K562 (cell line): ENCODE measurements at regions not wholly inside any gene's neighbourhood (a gene's known extent, or its start where the extent isn't known, plus 50 kb on each side); places are given as distances from the start of the nearest gene placed in this dataset.

ENCODE experiments used
- ATAC-seq: fragments of 200-7000 bp; cut with Tn5 transposase; 3 replicates; pipeline ENCODE4 v1.9.1; 2020; ENCODE audit warnings: moderate library complexity
- BruUV-seq: library from RNA; stranded (reverse); fragments of 400-500 nt; replicated peaks from 2 replicates; lab custom pipeline; 2021; lab: Mats Ljungman, UMichigan
- CTCF ChIA-PET: fragments of 300-600 bp; formaldehyde crosslinking; extraction: SDS; loops from one replicate; lab custom pipeline; 2021; ENCODE audit warnings: low intra/inter-chr PET ratio; lab: Yijun Ruan, JAX
- POLR2A ChIA-PET: fragments of 300-600, 350-650 bp; sonication (Branson Sonifier 250); formaldehyde crosslinking; extraction: SDS; loops from one replicate; lab custom pipeline; 2021; ENCODE audit warnings: antibody characterized with exemption, inconsistent platforms; lab: Yijun Ruan, JAX
- DNase-seq, 4 experiments: peaks; one replicate each; pipeline versions ENCODE4 v3.0.0 to v3.0.0-alpha.2; 2011 to 2018; ENCODE audit warnings: low spot score in 3 of 4, mixed read lengths in 3 of 4; ENCODE audit errors: extremely low read depth in 1 of 4
- FAIRE-seq: peaks from 2 replicates; lab custom pipeline; 2011; peaks lifted over from hg19 to GRCh38; lab: Jason Lieb, UNC
- H2AFZ ChIP-seq: 2 replicates; pipeline ENCODE4 v1.6.0; 2011; ENCODE audit warnings: low read depth, low read length, control low read depth, inconsistent platforms
- H3K27ac ChIP-seq: fragments of 200-600 bp; 3 replicates; pipeline ENCODE4 v1.8.0; 2011; ENCODE audit warnings: low read depth, mild to moderate bottlenecking, control low read depth, inconsistent platforms, low read length, moderate library complexity, mixed read lengths; ENCODE audit errors: extremely low read depth
- H3K27me3 ChIP-seq, 2 experiments: fragments of 300-600 bp in 1 of 2; 2 replicates in 1 of 2; 3 replicates in 1 of 2; pipeline versions ENCODE4 v1.6.0 to v1.8.0; 2011; ENCODE audit warnings: inconsistent platforms in 2 of 2, low read length in 2 of 2, mild to moderate bottlenecking in 1 of 2, mixed read lengths in 1 of 2, moderate library complexity in 1 of 2; ENCODE audit not compliant: control insufficient read depth in 2 of 2, insufficient read depth in 2 of 2
- H3K36me3 ChIP-seq: fragments of 300-600 bp; 3 replicates; pipeline ENCODE4 v1.8.0; 2011; ENCODE audit warnings: mild to moderate bottlenecking, low read length, inconsistent platforms; ENCODE audit not compliant: control insufficient read depth, insufficient read depth
- H3K4me1 ChIP-seq, 2 experiments: fragments of 200-600 bp in 1 of 2; replicated peaks in 1 of 2; 2 replicates in 1 of 2; 3 replicates in 1 of 2; pipeline versions ENCODE4 v1.5.1 to v1.8.0; 2011; ENCODE audit warnings: inconsistent platforms in 2 of 2, low read length in 2 of 2, mild to moderate bottlenecking in 1 of 2, mixed read lengths in 1 of 2, moderate library complexity in 1 of 2; ENCODE audit not compliant: control insufficient read depth in 2 of 2, insufficient read depth in 2 of 2
- H3K4me2 ChIP-seq: 2 replicates; pipeline ENCODE4 v1.6.1; 2011; ENCODE audit warnings: low read length, control low read depth, inconsistent platforms, mixed read lengths; ENCODE audit not compliant: insufficient read depth
- H3K4me3 ChIP-seq: fragments of 200-600 bp; sonication (generic), shearing (Covaris generic); 2 replicates; pipeline ENCODE4 v1.5.1; 2016; ENCODE audit warnings: control low read depth, inconsistent platforms
- H3K79me2 ChIP-seq: fragments of 200-600 bp; 3 replicates; pipeline ENCODE4 v1.8.0; 2011; ENCODE audit warnings: low read length, inconsistent platforms; ENCODE audit not compliant: control insufficient read depth, insufficient read depth
- H3K9ac ChIP-seq, 2 experiments: 2 replicates each; pipeline versions ENCODE4 v1.6.0 to v1.6.1; 2011; ENCODE audit warnings: low read depth in 2 of 2, low read length in 2 of 2, control low read depth in 1 of 2, inconsistent platforms in 1 of 2, mild to moderate bottlenecking in 1 of 2, mixed read lengths in 1 of 2; ENCODE audit not compliant: insufficient read depth in 1 of 2
- H3K9me1 ChIP-seq: one replicate; pipeline ENCODE4 v1.6.0; 2011; ENCODE audit warnings: inconsistent platforms, mild to moderate bottlenecking, low read length, moderate library complexity; ENCODE audit not compliant: control insufficient read depth, insufficient read depth
- H3K9me3 ChIP-seq: replicated peaks from 2 replicates; pipeline ENCODE4 v1.5.1; 2011; ENCODE audit warnings: low read depth, low read length, inconsistent platforms; ENCODE audit not compliant: control insufficient read depth, insufficient read depth
- H4K20me1 ChIP-seq: replicated peaks from 2 replicates; pipeline ENCODE4 v1.6.1; 2011; ENCODE audit warnings: low read length, inconsistent platforms, mixed read lengths; ENCODE audit not compliant: control insufficient read depth, insufficient read depth
- CBX1 ChIP-seq: sonication (generic); IDR thresholded peaks from 2 replicates; pipeline ENCODE4 v1.6.1; 2016; ENCODE audit warnings: antibody characterized with exemption, low read depth, mild to moderate bottlenecking
- CBX2 ChIP-seq: fragments of 200-600 bp; sonication (generic); IDR thresholded peaks from one replicate; pipeline ENCODE4 v1.6.1; 2012; ENCODE audit warnings: mild to moderate bottlenecking, low read length, inconsistent platforms; ENCODE audit not compliant: insufficient read depth, poor library complexity, severe bottlenecking
- CGGBP1 ChIP-seq: fragments of 250-450 bp; sonication (Bioruptor Pico); IDR thresholded peaks from 2 replicates; pipeline ENCODE4 v1.9.0; 2021; ENCODE audit warnings: mild to moderate bottlenecking
- E2F6 ChIP-seq, 2 experiments: IDR thresholded peaks; 2 replicates each; pipeline ENCODE4 v1.6.1; 2011; ENCODE audit warnings: borderline replicate concordance in 1 of 2, control low read depth in 1 of 2, low read depth in 1 of 2, low read length in 1 of 2, mild to moderate bottlenecking in 1 of 2, mixed read lengths in 1 of 2, moderate library complexity in 1 of 2; ENCODE audit not compliant: insufficient read depth in 1 of 2, insufficient read length in 1 of 2, poor library complexity in 1 of 2, severe bottlenecking in 1 of 2; ENCODE audit errors: extremely low read depth in 1 of 2
- HNRNPH1 ChIP-seq: fragments of 200-400 bp; formaldehyde crosslinking; optimal IDR thresholded peaks from 2 replicates; pipeline ENCODE3; 2017; ENCODE audit warnings: low read depth, mild to moderate bottlenecking, low read length, moderate library complexity
- IRF9 ChIP-seq: fragments of 450-650 bp; IDR thresholded peaks from 2 replicates; pipeline ENCODE4 v1.6.1; 2016; ENCODE audit warnings: missing biosample characterization, missing genetic modification characterization
- KDM5B ChIP-seq: fragments of 200-600 bp; sonication (generic); IDR thresholded peaks from 2 replicates; pipeline ENCODE4 v1.6.1; 2012; ENCODE audit warnings: low read depth, mild to moderate bottlenecking, moderate library complexity, low read length, control low read depth, inconsistent platforms; ENCODE audit not compliant: insufficient replicate concordance
- NFIC ChIP-seq: fragments of 450-650 bp; IDR thresholded peaks from 2 replicates; pipeline ENCODE4 v1.6.1; 2017; ENCODE audit warnings: mild to moderate bottlenecking, inconsistent platforms
- RBM25 ChIP-seq: fragments of 200-400 bp; formaldehyde crosslinking; IDR thresholded peaks from 2 replicates; pipeline ENCODE4 v1.6.1; 2018; ENCODE audit warnings: low read length, low read depth, moderate library complexity; ENCODE audit not compliant: severe bottlenecking
- SRSF9 ChIP-seq: fragments of 200-400 bp; formaldehyde crosslinking; IDR thresholded peaks from 2 replicates; pipeline ENCODE4 v1.6.1; 2017; ENCODE audit warnings: low read depth, low read length, borderline replicate concordance
- THRAP3 ChIP-seq: fragments of 450-650 bp; IDR thresholded peaks from 2 replicates; pipeline ENCODE4 v1.6.1; 2016; ENCODE audit warnings: mild to moderate bottlenecking, inconsistent platforms, borderline replicate concordance
- UBTF ChIP-seq, 2 experiments: IDR thresholded peaks; 2 replicates each; pipeline ENCODE4 v1.6.1; 2012; ENCODE audit warnings: improper control_type of control experiment in 2 of 2, low read depth in 2 of 2, low read length in 2 of 2, borderline replicate concordance in 1 of 2
- ZC3H8 ChIP-seq: fragments of 450-650 bp; IDR thresholded peaks from 2 replicates; pipeline ENCODE4 v1.6.1; 2017
- ZHX1 ChIP-seq: fragments of 150-350 bp; conservative IDR thresholded peaks from 2 replicates; pipeline ENCODE4 v1.6.1; 2014; ENCODE audit warnings: low read length
- ZNF217 ChIP-seq: sonication (generic); formaldehyde crosslinking; IDR thresholded peaks from 2 replicates; pipeline ENCODE4 v1.8.0; 2022; ENCODE audit warnings: mild to moderate bottlenecking, missing genetic modification reagents
- WGBS: fragments of 100-300 bp; shearing (Covaris generic); methylation state at CpG from one replicate; pipeline ENCODE4 v1.1.6; 2016; ENCODE audit warnings: low coverage, mixed read lengths; ENCODE audit not compliant: insufficient coverage; ENCODE audit errors: missing lambda C conversion rate; 5-methylcytosine and 5-hydroxymethylcytosine counted together
- in situ Hi-C: fragments of 300-500 bp; cut with MboI; formaldehyde crosslinking; loops from 4 replicates; pipeline ENCODE4 v1.15.0; 2018; ENCODE audit warnings: inconsistent platforms, mixed read lengths
- intact Hi-C: fragments of 100-400 bp; cut with micrococcal nuclease; formaldehyde crosslinking; loops from 2 replicates; pipeline ENCODE4 v1.14.2; 2022

GRCh38 chr2:193869564-193869963 is 1674.8 kb upstream of the TMEFF2 start:
- Histone ChIP-seq H3K9me3 (no peaks in the 10 kb centered on the region), H3K9ac (no peak overlapping the region), H4K20me1 (no peaks in the 10 kb centered on the region)
- TF ChIP-seq CGGBP1 (CRISPR knock-in tag) (no peak), UBTF (IDR thresholded peaks at IDR 0.05; ENCODE audit: borderline replicate concordance in 1 of 2, low read depth in 2 of 2, low read length in 2 of 2) (no peak), IRF9 (tag) (no peak), ZNF217 (no peak), SRSF9 (no peak), CBX2 (no peak), RBM25 (no peak), HNRNPH1 (no peak), NFIC (no peak), KDM5B (no peak), ZC3H8 (no peak), THRAP3 (no peak), CBX1 (no peak), E2F6 (IDR thresholded peaks at IDR 0.05; ENCODE audit: borderline replicate concordance in 1 of 2, extremely low read depth in 1 of 2, insufficient read depth in 1 of 2, insufficient read length in 1 of 2, low read depth in 1 of 2, low read length in 1 of 2, poor library complexity in 1 of 2, severe bottlenecking in 1 of 2) (no peak), ZHX1 (no peak)
- TF ChIP-seq, all 486 proteins: peak for 0
- Histone ChIP-seq H3K79me2 (no peaks in the 10 kb centered on the region), H3K9me1 (no peaks in the 10 kb centered on the region), H3K4me1 (no peaks in the 10 kb centered on the region), H3K4me3 (no peak overlapping the region), H3K36me3 (no peaks in the 10 kb centered on the region), H3K4me2 (no peak overlapping the region), H3K27ac (no peak overlapping the region), H2AFZ (no peak overlapping the region), H3K27me3 (no peaks in the 10 kb centered on the region)
- ChIA-PET CTCF (no interaction called here), POLR2A (no interaction called here)
- in situ Hi-C loops = no loop called here
- intact Hi-C loops = no loop called here
- FAIRE-seq = no peak
- WGBS = 0% methylated on average over 3 of the region's 4 CpGs
- no peak for DNase-seq
- no peak for ATAC-seq
- BruUV-seq = no TSS peak
